Heart right ventricle (tissue), 16 donors: ENCODE measurements at regions not wholly inside any gene's neighbourhood (a gene's known extent, or its start where the extent isn't known, plus 50 kb on each side); places are given as distances from the start of the nearest gene placed in this dataset.

ENCODE experiments used
- ATAC-seq, 8 donors: fragments of 200-7000 bp; cut with Tn5 transposase; one replicate each; pipeline ENCODE4 v1.9.1; 2020; ENCODE audit warnings: mild to moderate bottlenecking in 8 of 8, moderate library complexity in 8 of 8, moderate number of reproducible peaks in 1 of 8
- DNase-seq, 2 donors: peaks; one replicate each; pipeline ENCODE4 v3.0.0-alpha.2; 2020
- H3K27ac ChIP-seq, 10 donors: fragments of 200-600 bp; sonication (generic) in 2 of 10; one replicate each; pipeline versions ENCODE4 v1.5.0 to v1.8.0; 2020 to 2022; ENCODE audit warnings: mild to moderate bottlenecking in 3 of 10
- H3K27me3 ChIP-seq, 7 donors: fragments of 200-600 bp; one replicate each; pipeline ENCODE4 v1.8.0; 2021 to 2022; ENCODE audit warnings: mild to moderate bottlenecking in 2 of 7
- H3K36me3 ChIP-seq, 9 donors: fragments of 200-600 bp; sonication (generic) in 1 of 9; one replicate each; pipeline versions ENCODE4 v1.5.0 to v1.8.0; 2020 to 2022; ENCODE audit warnings: mild to moderate bottlenecking in 2 of 9
- H3K4me1 ChIP-seq, 9 donors: fragments of 200-600 bp; sonication (generic) in 1 of 9; one replicate each; pipeline versions ENCODE4 v1.5.0 to v1.8.0; 2020 to 2022; ENCODE audit warnings: mild to moderate bottlenecking in 4 of 9
- H3K4me3 ChIP-seq, 10 donors: fragments of 200-600 bp; sonication (generic) in 2 of 10; one replicate each; pipeline versions ENCODE4 v1.5.0 to v1.8.0; 2020 to 2022; ENCODE audit warnings: mild to moderate bottlenecking in 7 of 10, moderate library complexity in 2 of 10
- H3K9me3 ChIP-seq, 11 donors: fragments of 200-600 bp in 10 of 11; sonication (generic) in 2 of 11; one replicate each; pipeline versions ENCODE4 v1.5.0 to v1.8.0; 2013 to 2022; ENCODE audit warnings: mild to moderate bottlenecking in 2 of 11, control low read depth in 1 of 11, moderate library complexity in 1 of 11
- CTCF ChIP-seq, 9 donors: fragments of 200-600 bp; sonication (generic) in 2 of 9; IDR thresholded peaks; one replicate each; pipeline versions ENCODE4 v1.5.0 to v1.8.0; 2021 to 2022; ENCODE audit warnings: antibody characterized with exemption in 9 of 9, mild to moderate bottlenecking in 5 of 9, moderate library complexity in 1 of 9
- WGBS, 2 donors: extraction: QIAGEN DNeasy Blood & Tissue Kit; methylation state at CpG; one replicate each; pipeline ENCODE4 v1.1.7; 2013; ENCODE audit warnings: inconsistent platforms in 1 of 2; 5-methylcytosine and 5-hydroxymethylcytosine counted together
- intact Hi-C, 10 donors: fragments of 100-400 bp; cut with DNase I; formaldehyde crosslinking; loops; one replicate each; pipeline versions ENCODE4 v1.11.1 to v1.14.2; 2022
- donor health status: Arrhythmogenic right ventricular cardiomyopathy.
- donor health status: ischemic (EF 13 %, LVEDD 7.1; RV severe dilation, severe dysfunction).
- donor health status: healthy with polysubstance abuse.
- donor health status: DM: no; HTN: yes; CAD: no.
- donor health status: DM: no; HTN: no; CAD: no.
- donor health status: ischemic (EF 25% LVEDD 6.9; RV normal size, moderate dysfunction).
- donor health status: ischemic (EF 25% LVEDD 5.7; RV mildly dilated, moderate dysfunction).
- donor health status: healthy.
- donor health status: DM: yes; HTN: yes; CAD: no.
- donor health status: Ischemic cardiomyopathy.
- donor health status: ischemic (EF 35%, LVEDD 5.7; RV mildly dilated, moderate dysfunction).
- donor health status: nonischemic (EF 11% LVEDD 7.7; RV severe dilation, severe dysfunction).
- donor health status: DM: yes; HTN: yes; CAD: no.
- donor health status: PGD.
- donor health status: ischemic (EF 29% LVEDD 5.4; RV normal size, mild dysfunction).
- donor health status: nonischemic (EF 23%, LVEDD 6.1; RV moderate dilation, normal function).

GRCh38 chr16:6929868-6930267, 402.8 kb upstream of the RBFOX1 start:
- no peak for ATAC-seq
- no peak for DNase-seq
- intact Hi-C loops: no loop called here
- no peak overlapping the region for H3K4me3 ChIP-seq
- H3K9me3 ChIP-seq: peaks cover 0 to 10% (median 0%) of the 10 kb centered on the region in 11 donors
- H3K27ac ChIP-seq: no peak overlapping the region
- no peak for TF ChIP-seq CTCF (IDR thresholded peaks at IDR 0.05)
- H3K27me3 ChIP-seq: no peaks in the 10 kb centered on the region
- 48 to 50% methylated on average over 4 of the region's 4 CpGs for WGBS, 2 donors
- no peaks in the 10 kb centered on the region for H3K4me1 ChIP-seq
- no peaks in the 10 kb centered on the region for H3K36me3 ChIP-seq

DNA sequence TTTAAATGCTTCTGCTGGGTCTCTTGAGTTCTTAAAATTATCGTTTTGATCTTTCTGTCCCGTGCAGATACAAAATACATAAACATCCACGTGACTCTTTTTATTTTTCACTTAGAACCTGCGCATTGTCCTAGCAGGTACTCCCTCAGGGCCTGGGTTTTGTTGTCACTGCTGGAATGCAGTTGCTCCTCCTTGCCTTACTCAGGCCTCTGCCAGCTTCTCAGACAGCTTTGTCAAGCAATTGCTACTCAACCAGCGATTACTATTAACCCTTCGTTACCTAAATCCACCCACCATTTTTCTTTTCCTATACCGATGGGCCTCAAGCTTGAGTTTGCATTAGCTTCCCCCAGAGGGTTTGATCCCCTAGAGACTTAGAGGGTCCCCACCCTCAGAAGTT, 405.9 kb upstream of the RBFOX1 start:
- 24 to 31% methylated on average over 7 of the region's 7 CpGs for WGBS, 2 donors
- ATAC-seq: no peak
- TF ChIP-seq CTCF (IDR thresholded peaks at IDR 0.05): no peak
- intact Hi-C loops: no loop called here
- no peaks in the 10 kb centered on the region for H3K4me1 ChIP-seq
- H3K9me3 ChIP-seq: peaks cover 0 to 19% (median 0%) of the 10 kb centered on the region in 11 donors
- DNase-seq: no peak
- no peaks in the 10 kb centered on the region for H3K27me3 ChIP-seq
- H3K27ac ChIP-seq: no peak overlapping the region
- no peaks in the 10 kb centered on the region for H3K36me3 ChIP-seq
- H3K4me3 ChIP-seq: no peak overlapping the region

- no peak for TF ChIP-seq CTCF (IDR thresholded peaks at IDR 0.05)
- Histone ChIP-seq H3K27me3 (no peaks in the 10 kb centered on the region), H3K27ac (no peak overlapping the region), H3K4me1 (no peaks in the 10 kb centered on the region), H3K4me3 (no peak overlapping the region), H3K36me3 (no peaks in the 10 kb centered on the region), H3K9me3 (peaks cover 0 to 16% (median 0%) of the 10 kb centered on the region in 11 donors)
- 31% methylated on average over 6 of the region's 6 CpGs for WGBS, 2 donors
- intact Hi-C loops: no loop called here
- DNase-seq (no peak), ATAC-seq (no peak)
These were observed 406.3 kb upstream of the RBFOX1 start for GRCh38 chr16:6926341-6926740.

- Histone ChIP-seq H3K27me3 (peaks cover 0 to 3% (median 0%) of the 10 kb centered on the region in 7 donors), H3K27ac (no peak overlapping the region), H3K36me3 (no peaks in the 10 kb centered on the region), H3K9me3 (peaks cover 0 to 23% (median 0%) of the 10 kb centered on the region in 11 donors), H3K4me3 (no peak overlapping the region), H3K4me1 (no peaks in the 10 kb centered on the region)
- no peak for TF ChIP-seq CTCF (IDR thresholded peaks at IDR 0.05)
- intact Hi-C loops: no loop called here
- DNase-seq (no peak), ATAC-seq (no peak)
- 87% methylated on average over 7 of the region's 7 CpGs for WGBS, 2 donors
These were observed 414.0 kb upstream of the RBFOX1 start for GRCh38 chr16:6918646-6919045.
